B cell (primary cell): ENCODE measurements at regions not wholly inside any gene's neighbourhood (a gene's known extent, or its start where the extent isn't known, plus 50 kb on each side); places are given as distances from the start of the nearest gene placed in this dataset.

Experiments used
- CTCF ChIP-seq: fragments of 200-600 bp; IDR thresholded peaks from one replicate; pipeline ENCODE4 v1.8.0; 2022; ENCODE audit warnings: antibody characterized with exemption, mild to moderate bottlenecking
- EZH2 ChIP-seq: IDR thresholded peaks from 2 replicates; pipeline ENCODE4 v1.6.1; 2012; ENCODE audit warnings: borderline replicate concordance, low read depth, mild to moderate bottlenecking, moderate library complexity, low read length; ENCODE audit not compliant: insufficient read depth, poor library complexity, severe bottlenecking

- TF ChIP-seq CTCF (no peak), EZH2 (no peak)
Measured at GRCh38 chr3:30313840-30314239, 292.6 kb upstream of the TGFBR2 start.
